ENCODE measurements at regions not wholly inside any gene's neighbourhood (a gene's known extent, or its start where the extent isn't known, plus 50 kb on each side); places are given as distances from the start of the nearest gene placed in this dataset.
A peak's percentile ranks its signal among the peaks of the same experiment; 100 is the strongest.

DNA sequence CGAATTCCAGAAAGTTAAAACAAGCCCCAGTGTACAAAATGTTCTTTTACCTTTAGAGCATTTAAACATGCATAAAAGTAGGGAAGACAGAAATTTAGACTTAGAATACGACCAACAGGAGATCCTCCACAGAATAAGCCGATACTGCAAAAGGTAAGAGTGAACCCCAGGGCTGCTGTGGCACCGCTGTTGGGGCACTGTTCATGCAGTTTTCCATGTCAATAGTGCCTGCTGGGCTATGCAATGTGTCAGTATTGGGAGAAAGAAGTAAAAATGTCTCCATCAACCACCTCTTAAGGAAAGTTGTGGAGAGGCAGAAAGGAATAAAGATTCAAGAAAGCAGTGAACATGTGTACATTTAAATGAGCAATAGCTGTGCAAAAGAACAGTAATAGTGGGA, 326.5 kb upstream of the SEMA3C start:
- DNase-seq (ENCODE audit: low read depth) = no peak
- TF ChIP-seq MYC (IDR thresholded peaks at IDR 0.05; ENCODE audit: low read depth, low read length) (no peak), POLR2A (IDR thresholded peaks at IDR 0.05; ENCODE audit: extremely low read depth, insufficient read length) (no peak), CTCF (IDR thresholded peaks at IDR 0.05; ENCODE audit: low read depth, low read length) (no peak), MAX (IDR thresholded peaks at IDR 0.05; ENCODE audit: low read depth, low read length) (no peak)
- no peak overlapping the region for H3K4me3 ChIP-seq (ENCODE audit: low read depth, low read length)

- no peak overlapping the region for H3K4me3 ChIP-seq (ENCODE audit: low read depth, low read length)
- DNase-seq (ENCODE audit: low read depth) = peak; percentile 32
- no peak for TF ChIP-seq POLR2A (IDR thresholded peaks at IDR 0.05; ENCODE audit: extremely low read depth, insufficient read length)
Measured at GRCh38 chr7:81244224-81244623, 325.4 kb upstream of the SEMA3C start.

- H3K4me3 ChIP-seq (ENCODE audit: low read depth, low read length) = no peak overlapping the region
- TF ChIP-seq POLR2A (IDR thresholded peaks at IDR 0.05; ENCODE audit: extremely low read depth, insufficient read length) (no peak), MAX (IDR thresholded peaks at IDR 0.05; ENCODE audit: low read depth, low read length) (no peak), MYC (IDR thresholded peaks at IDR 0.05; ENCODE audit: low read depth, low read length) (no peak), CTCF (IDR thresholded peaks at IDR 0.05; ENCODE audit: low read depth, low read length) (no peak)
- no peak for DNase-seq (ENCODE audit: low read depth)
Measured at GRCh38 chr7:81236560-81236959, 317.7 kb upstream of the SEMA3C start.

DNA sequence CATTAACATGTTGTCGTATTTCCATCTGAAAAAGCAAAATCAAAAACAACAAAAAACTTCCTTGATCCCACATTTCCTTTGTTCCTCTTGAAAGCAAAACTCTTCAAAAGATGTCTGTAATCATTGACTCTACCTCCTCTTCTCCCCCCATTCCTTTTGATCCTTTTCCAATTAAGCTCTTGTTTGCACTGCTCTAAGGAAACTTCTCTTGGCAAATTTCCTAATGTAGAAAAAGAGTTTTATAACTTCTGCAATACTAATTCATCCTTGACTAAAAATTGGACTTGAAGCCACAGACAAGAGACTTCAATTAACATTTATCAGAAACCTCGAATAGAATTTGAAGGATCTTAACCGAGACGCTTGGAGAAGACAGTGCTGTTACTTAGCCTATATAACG, 317.1 kb upstream of the SEMA3C start:
- TF ChIP-seq POLR2A (IDR thresholded peaks at IDR 0.05; ENCODE audit: extremely low read depth, insufficient read length) = no peak
- no peak for TF ChIP-seq MYC (IDR thresholded peaks at IDR 0.05; ENCODE audit: low read depth, low read length)
- no peak overlapping the region for H3K4me3 ChIP-seq (ENCODE audit: low read depth, low read length)
- no peak for DNase-seq (ENCODE audit: low read depth)

GRCh38 chr7:81234896-81235295, 316.0 kb upstream of the SEMA3C start:
- TF ChIP-seq MYC (IDR thresholded peaks at IDR 0.05; ENCODE audit: low read depth, low read length) (no peak), CTCF (IDR thresholded peaks at IDR 0.05; ENCODE audit: low read depth, low read length) (no peak), POLR2A (IDR thresholded peaks at IDR 0.05; ENCODE audit: extremely low read depth, insufficient read length) (no peak), MAX (IDR thresholded peaks at IDR 0.05; ENCODE audit: low read depth, low read length) (no peak)
- H3K4me3 ChIP-seq (ENCODE audit: low read depth, low read length) = no peak overlapping the region
- no peak for DNase-seq (ENCODE audit: low read depth)

DNA sequence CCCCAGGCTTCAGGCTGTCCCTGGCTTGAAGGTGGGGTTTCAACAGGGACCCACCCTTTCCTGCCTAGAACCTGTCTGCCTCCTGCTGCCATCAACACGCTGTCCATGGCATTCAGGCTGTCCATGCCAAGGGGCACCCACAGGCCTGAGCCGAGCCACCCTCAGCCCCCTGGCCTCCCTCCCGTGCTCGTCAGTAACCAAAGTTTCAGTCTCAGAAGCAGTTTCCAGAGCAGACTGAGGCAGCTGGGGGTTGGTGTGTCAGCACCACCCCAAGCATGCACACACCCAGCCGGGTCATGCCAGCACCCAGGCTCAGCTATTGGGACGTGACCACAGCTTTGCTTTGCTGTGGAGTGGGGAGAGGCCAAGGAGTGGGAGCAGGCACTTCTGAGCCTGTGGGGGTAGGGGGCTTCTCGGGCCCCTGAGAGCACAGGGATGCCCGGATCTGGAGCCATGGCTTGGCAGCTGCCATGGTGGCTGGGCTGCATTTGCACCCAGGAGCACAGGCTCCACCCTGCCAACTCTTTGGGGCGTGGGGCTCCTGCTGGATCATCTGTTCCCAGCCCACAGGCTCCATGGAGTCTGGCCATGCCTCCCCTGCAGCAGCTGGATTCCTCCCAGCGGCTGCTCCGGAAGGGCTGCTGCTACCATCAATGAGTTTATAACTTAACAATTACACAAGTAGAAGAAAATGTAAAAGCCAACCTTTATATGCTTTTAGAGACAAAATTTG, 314.5 kb upstream of the SEMA3C start:
- H3K4me3 ChIP-seq (ENCODE audit: low read depth, low read length) = no peak overlapping the region
- TF ChIP-seq MYC (IDR thresholded peaks at IDR 0.05; ENCODE audit: low read depth, low read length) (no peak), MAX (IDR thresholded peaks at IDR 0.05; ENCODE audit: low read depth, low read length) (no peak), CTCF (IDR thresholded peaks at IDR 0.05; ENCODE audit: low read depth, low read length) (no peak), POLR2A (IDR thresholded peaks at IDR 0.05; ENCODE audit: extremely low read depth, insufficient read length) (no peak)
- DNase-seq (ENCODE audit: low read depth) = no peak
